AG04450 (cell line): ENCODE measurements at regions not wholly inside any gene's neighbourhood (a gene's known extent, or its start where the extent isn't known, plus 50 kb on each side); places are given as distances from the start of the nearest gene placed in this dataset.
A peak's percentile ranks its signal among the peaks of the same experiment; 100 is the strongest.

Source experiments
- CTCF ChIA-PET: fragments of 300-600, 350-600 bp; formaldehyde crosslinking; extraction: SDS; loops from one replicate; lab custom pipeline; 2022; ENCODE audit warnings: antibody characterized with exemption, inconsistent platforms; lab: Charles Lee
- POLR2A ChIA-PET: fragments of 350-600 bp; formaldehyde crosslinking; extraction: SDS; loops from one replicate; lab custom pipeline; 2021; ENCODE audit warnings: antibody characterized with exemption, inconsistent platforms; lab: Yijun Ruan, JAX
- DNase-seq: peaks from one replicate; pipeline ENCODE4 v3.0.0-alpha.2; 2011; ENCODE audit warnings: low read depth, low spot score
- H3K27ac ChIP-seq: one replicate; pipeline ENCODE4 v1.5.1; 2012; ENCODE audit warnings: low read depth, low read length, control low read depth
- H3K27me3 ChIP-seq: one replicate; pipeline ENCODE4 v1.6.0; 2012; ENCODE audit warnings: low read length; ENCODE audit not compliant: control insufficient read depth, insufficient read depth
- H3K4me3 ChIP-seq: 2 replicates; pipeline ENCODE4 v1.5.1; 2011; ENCODE audit warnings: mild to moderate bottlenecking, low read depth, low read length, control low read depth
- H3K9me3 ChIP-seq: 2 replicates; pipeline ENCODE4 v1.5.1; 2012; ENCODE audit warnings: low read length; ENCODE audit not compliant: control insufficient read depth, insufficient read depth
- TF ChIP-seq, protein P1 (sequence below): IDR thresholded peaks from 2 replicates; pipeline ENCODE4 v1.5.1; 2011; ENCODE audit warnings: low read depth, low read length, control low read depth, inconsistent platforms

DNA sequence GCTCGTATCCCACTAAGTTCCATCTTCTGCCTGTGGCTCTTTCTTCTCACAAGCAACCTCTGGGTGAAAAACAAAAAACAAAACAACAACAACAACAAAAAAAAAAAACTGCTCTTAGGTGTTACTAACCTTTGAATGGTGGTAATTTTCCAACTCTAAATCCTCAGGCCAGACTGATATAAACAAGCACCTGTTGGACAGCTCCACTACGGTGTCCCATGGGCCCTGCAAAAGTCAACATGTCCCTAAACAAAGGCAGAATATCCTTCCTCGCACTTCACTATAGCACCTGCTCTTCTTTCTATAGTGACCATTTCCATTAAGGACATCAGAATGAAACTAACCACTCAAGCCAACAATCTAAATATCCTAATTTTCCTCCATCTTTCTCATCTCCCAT, 54.6 kb upstream of the PARM1 start:
- ChIA-PET POLR2A (no interaction called here), CTCF (no interaction called here)
- TF ChIP-seq, protein P1, sequence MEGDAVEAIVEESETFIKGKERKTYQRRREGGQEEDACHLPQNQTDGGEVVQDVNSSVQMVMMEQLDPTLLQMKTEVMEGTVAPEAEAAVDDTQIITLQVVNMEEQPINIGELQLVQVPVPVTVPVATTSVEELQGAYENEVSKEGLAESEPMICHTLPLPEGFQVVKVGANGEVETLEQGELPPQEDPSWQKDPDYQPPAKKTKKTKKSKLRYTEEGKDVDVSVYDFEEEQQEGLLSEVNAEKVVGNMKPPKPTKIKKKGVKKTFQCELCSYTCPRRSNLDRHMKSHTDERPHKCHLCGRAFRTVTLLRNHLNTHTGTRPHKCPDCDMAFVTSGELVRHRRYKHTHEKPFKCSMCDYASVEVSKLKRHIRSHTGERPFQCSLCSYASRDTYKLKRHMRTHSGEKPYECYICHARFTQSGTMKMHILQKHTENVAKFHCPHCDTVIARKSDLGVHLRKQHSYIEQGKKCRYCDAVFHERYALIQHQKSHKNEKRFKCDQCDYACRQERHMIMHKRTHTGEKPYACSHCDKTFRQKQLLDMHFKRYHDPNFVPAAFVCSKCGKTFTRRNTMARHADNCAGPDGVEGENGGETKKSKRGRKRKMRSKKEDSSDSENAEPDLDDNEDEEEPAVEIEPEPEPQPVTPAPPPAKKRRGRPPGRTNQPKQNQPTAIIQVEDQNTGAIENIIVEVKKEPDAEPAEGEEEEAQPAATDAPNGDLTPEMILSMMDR: no peak

GRCh38 chr4:74875451-74875850, 57.5 kb upstream of the PARM1 start:
- DNase-seq: no peak
- CTCF ChIA-PET: interaction anchor here (0.9 to 5.3 kb wide), 11 partner anchors 8 to 617 kb away, joined by 4 to 80 read pairs (median 8); partner anchors contain the start of gene EPGN

More for the DNA sequence above, 54.6 kb upstream of the PARM1 start:
- no peak overlapping the region for H3K27ac ChIP-seq
- DNase-seq: no peak
- H3K27me3 ChIP-seq: no peaks in the 10 kb centered on the region
- H3K4me3 ChIP-seq: no peak overlapping the region
- no peaks in the 10 kb centered on the region for H3K9me3 ChIP-seq

DNA sequence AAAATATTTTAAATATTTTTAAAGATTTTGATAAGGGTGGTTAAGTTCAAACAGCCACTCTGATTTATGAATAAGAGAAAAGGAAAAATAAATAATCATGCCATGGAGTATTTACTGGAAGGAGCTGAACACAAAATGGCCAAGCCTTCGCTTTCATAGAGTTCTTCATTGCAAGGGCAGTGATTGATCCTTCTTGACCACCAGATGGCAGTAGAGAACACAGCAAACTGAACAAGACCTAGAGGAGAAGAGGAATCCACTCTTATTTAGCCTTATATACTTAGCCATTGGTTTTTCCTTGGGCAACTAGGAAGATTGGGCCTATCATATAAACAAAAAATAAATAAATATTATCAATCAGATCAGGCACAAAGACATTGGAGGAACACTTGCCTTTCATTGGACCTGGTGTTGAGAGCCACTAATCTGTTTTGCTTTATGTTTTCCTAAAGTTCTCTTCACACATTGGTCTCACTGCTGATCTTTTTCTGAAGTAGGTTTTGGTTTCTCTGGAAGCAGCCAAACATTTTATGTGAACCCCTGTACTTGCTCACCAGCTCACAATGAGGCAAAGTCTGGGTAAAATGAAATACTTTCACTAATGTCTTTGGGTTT, 58.1 kb upstream of the PARM1 start:
- peak; percentile 48 for DNase-seq
- Histone ChIP-seq H3K4me3 (no peak overlapping the region), H3K9me3 (no peaks in the 10 kb centered on the region), H3K27me3 (no peaks in the 10 kb centered on the region), H3K27ac (no peak overlapping the region)
- ChIA-PET CTCF (interaction anchor here (0.6 to 5.3 kb wide), 23 partner anchors 8 to 636 kb away, joined by 3 to 80 read pairs (median 4); partner anchors contain the start of gene EPGN), POLR2A (no interaction called here)
- TF ChIP-seq, protein P1: peak; percentile 98

More at GRCh38 chr4:74875451-74875850, 57.5 kb upstream of the PARM1 start:
- H3K27me3 ChIP-seq: no peaks in the 10 kb centered on the region
- no peak overlapping the region for H3K4me3 ChIP-seq
- POLR2A ChIA-PET: no interaction called here
- no peak overlapping the region for H3K27ac ChIP-seq
- H3K9me3 ChIP-seq: no peaks in the 10 kb centered on the region
- TF ChIP-seq, protein P1: no peak

GRCh38 chr4:74873545-74874301, 59.2 kb upstream of the PARM1 start:
- no peak overlapping the region for H3K27ac ChIP-seq
- H3K9me3 ChIP-seq: no peaks in the 10 kb centered on the region
- DNase-seq: no peak
- POLR2A ChIA-PET: interaction anchor here (1.2 kb wide), 1 partner anchor 10 kb away, joined by 3 read pairs; no protein-coding TSS in a partner anchor
- H3K27me3 ChIP-seq: no peaks in the 10 kb centered on the region
- TF ChIP-seq, protein P1: no peak
- CTCF ChIA-PET: interaction anchor here (0.7 to 5.3 kb wide), 12 partner anchors 10 to 619 kb away, joined by 3 to 80 read pairs (median 4); no protein-coding TSS in a partner anchor
- no peak overlapping the region for H3K4me3 ChIP-seq
